Aorta (tissue), 5 donors: ENCODE measurements at regions not wholly inside any gene's neighbourhood (a gene's known extent, or its start where the extent isn't known, plus 50 kb on each side); places are given as distances from the start of the nearest gene placed in this dataset.
"Not testable (repeated sequence)": the region's sequence is repeated elsewhere in the genome, so short reads cannot be mapped to it uniquely, and the experiment has no call there.

Experiments used
- ATAC-seq: fragments of 200-7000 bp; cut with Tn5 transposase; one replicate; pipeline ENCODE4 v1.9.1; 2022; ENCODE audit warnings: moderate library complexity; ENCODE audit not compliant: low FRiP score
- DNase-seq, 2 donors: peaks; one replicate each; pipeline ENCODE4 v3.0.0-alpha.2; 2020
- H3K27ac ChIP-seq, 2 donors: one replicate each; pipeline ENCODE4 v1.5.1; 2013; ENCODE audit warnings: low read length in 2 of 2, mild to moderate bottlenecking in 2 of 2, moderate library complexity in 2 of 2, control low read depth in 1 of 2, inconsistent platforms in 1 of 2, low read depth in 1 of 2
- H3K27me3 ChIP-seq, 2 donors: one replicate each; pipeline ENCODE4 v1.6.1; 2013; ENCODE audit warnings: control low read depth in 1 of 2, low read length in 1 of 2, mild to moderate bottlenecking in 1 of 2, moderate library complexity in 1 of 2; ENCODE audit not compliant: insufficient read depth in 2 of 2, control insufficient read depth in 1 of 2
- H3K36me3 ChIP-seq, 2 donors: one replicate each; pipeline ENCODE4 v1.6.1; 2013; ENCODE audit warnings: control low read depth in 1 of 2, low read length in 1 of 2, mild to moderate bottlenecking in 1 of 2; ENCODE audit not compliant: insufficient read depth in 2 of 2, control insufficient read depth in 1 of 2
- H3K4me1 ChIP-seq, 2 donors: one replicate each; pipeline ENCODE4 v1.6.1; 2013; ENCODE audit warnings: low read length in 2 of 2, control low read depth in 1 of 2, mild to moderate bottlenecking in 1 of 2, moderate library complexity in 1 of 2; ENCODE audit not compliant: insufficient read depth in 2 of 2, control insufficient read depth in 1 of 2
- H3K4me3 ChIP-seq, 2 donors: one replicate each; pipeline ENCODE4 v1.5.1; 2013; ENCODE audit warnings: low read length in 2 of 2, control low read depth in 1 of 2, mild to moderate bottlenecking in 1 of 2
- H3K9me3 ChIP-seq: one replicate; pipeline ENCODE4 v1.6.1; 2013; ENCODE audit warnings: mild to moderate bottlenecking, low read length; ENCODE audit not compliant: control insufficient read depth
- WGBS, 2 donors: extraction: QIAGEN DNeasy Blood & Tissue Kit; methylation state at CpG; one replicate each; pipeline ENCODE4 v1.1.7; 2013; 5-methylcytosine and 5-hydroxymethylcytosine counted together
- intact Hi-C, 2 donors: fragments of 100-400 bp; cut with DNase I; formaldehyde crosslinking; loops; one replicate each; pipeline versions ENCODE4 v1.14.2 to v1.15.0; 2022
- donor health status: healthy with polysubstance abuse.
- donor health status: Bipolar disorder and iron deficiency.
- donor health status: DM: no; HTN: no; CAD: no.
- donor health status: DM: no; HTN: no; CAD: no.
- donor health status: DM: yes; HTN: yes; CAD: no.

- 57 to 62% methylated on average over 4 of the region's 4 CpGs for WGBS, 2 donors
- Histone ChIP-seq H3K36me3 (no peaks in the 10 kb centered on the region), H3K27ac (no peak overlapping the region), H3K4me1 (no peaks in the 10 kb centered on the region), H3K4me3 (no peak overlapping the region), H3K27me3 (no peaks in the 10 kb centered on the region), H3K9me3 (no peaks in the 10 kb centered on the region)
- intact Hi-C loops, result no loop called here
- ATAC-seq (no peak), DNase-seq (no peak)
Observed at GRCh38 chr10:53387562-53387961, 615.0 kb upstream of the MBL2 start.

GRCh38 chr10:53382543-53382942, 610.0 kb upstream of the MBL2 start:
- intact Hi-C loops, result no loop called here
- no peaks in the 10 kb centered on the region for H3K36me3 ChIP-seq
- 49 to 55% methylated on average over 3 of the region's 3 CpGs for WGBS, 2 donors
- H3K4me1 ChIP-seq, result no peaks in the 10 kb centered on the region
- H3K4me3 ChIP-seq, result no peak overlapping the region
- no peaks in the 10 kb centered on the region for H3K9me3 ChIP-seq
- ATAC-seq (no peak), DNase-seq (no peak)
- no peak overlapping the region for H3K27ac ChIP-seq
- H3K27me3 ChIP-seq, result no peaks in the 10 kb centered on the region

GRCh38 chr10:53379956-53380355, 607.4 kb upstream of the MBL2 start:
- Histone ChIP-seq H3K4me1 (no peaks in the 10 kb centered on the region), H3K36me3 (no peaks in the 10 kb centered on the region), H3K4me3 (no peak overlapping the region), H3K27me3 (no peaks in the 10 kb centered on the region), H3K27ac (no peak overlapping the region), H3K9me3 (no peaks in the 10 kb centered on the region)
- intact Hi-C loops, result no loop called here
- DNase-seq (no peak), ATAC-seq (no peak)
- 50 to 61% methylated on average over 1 of the region's 1 CpG for WGBS, 2 donors

- ATAC-seq (no peak), DNase-seq (peak; percentile 33 to 67)
- Histone ChIP-seq H3K36me3 (no peaks in the 10 kb centered on the region), H3K27ac (no peak overlapping the region), H3K4me1 (no peaks in the 10 kb centered on the region), H3K27me3 (no peaks in the 10 kb centered on the region), H3K4me3 (no peak overlapping the region), H3K9me3 (no peaks in the 10 kb centered on the region)
- 86 to 91% methylated on average over 4 of the region's 4 CpGs for WGBS, 2 donors
- intact Hi-C loops, result no loop called here
Observed at GRCh38 chr10:53370347-53370746, 597.8 kb upstream of the MBL2 start.

- no peak for DNase-seq
- Histone ChIP-seq H3K4me3 (no peak overlapping the region), H3K9me3 (no peaks in the 10 kb centered on the region), H3K27ac (no peak overlapping the region), H3K27me3 (no peaks in the 10 kb centered on the region), H3K4me1 (no peaks in the 10 kb centered on the region), H3K36me3 (no peaks in the 10 kb centered on the region)
- no peak for ATAC-seq
- intact Hi-C loops, result no loop called here
- WGBS, 2 donors, result 51 to 66% methylated on average over 2 of the region's 2 CpGs
Observed at GRCh38 chr10:53361936-53362335, 589.4 kb upstream of the MBL2 start.

- no peak for DNase-seq
- intact Hi-C loops, result no loop called here
- no peaks in the 10 kb centered on the region for H3K36me3 ChIP-seq
- H3K27me3 ChIP-seq, result no peaks in the 10 kb centered on the region
- no peak for ATAC-seq
- H3K4me3 ChIP-seq, result no peak overlapping the region
- H3K27ac ChIP-seq, result no peak overlapping the region
- no peaks in the 10 kb centered on the region for H3K9me3 ChIP-seq
- WGBS, 2 donors, result 97% methylated on average over 1 of the region's 1 CpG
- no peaks in the 10 kb centered on the region for H3K4me1 ChIP-seq
Observed at GRCh38 chr10:53361281-53361680, 588.7 kb upstream of the MBL2 start.

GRCh38 chr10:53358978-53359377, 586.4 kb upstream of the MBL2 start:
- intact Hi-C loops, result not testable (repeated sequence)

GRCh38 chr10:53358536-53358935, 586.0 kb upstream of the MBL2 start:
- intact Hi-C loops, result no loop called here
- WGBS, 2 donors, result 82 to 84% methylated on average over 4 of the region's 4 CpGs
- ATAC-seq, result no peak

More at GRCh38 chr10:53358978-53359377, 586.4 kb upstream of the MBL2 start:
- not testable (repeated sequence) for H3K4me1 ChIP-seq, H3K27ac ChIP-seq, H3K4me3 ChIP-seq, ATAC-seq, H3K36me3 ChIP-seq, DNase-seq, H3K27me3 ChIP-seq, H3K9me3 ChIP-seq
- WGBS, 2 donors, result 62 to 68% methylated on average over 3 to 4 of the region's 4 CpGs

GRCh38 chr10:53357587-53357986, 585.0 kb upstream of the MBL2 start:
- H3K36me3 ChIP-seq, result no peaks in the 10 kb centered on the region
- no peak for ATAC-seq
- H3K4me1 ChIP-seq, result no peaks in the 10 kb centered on the region
- H3K4me3 ChIP-seq, result no peak overlapping the region
- intact Hi-C loops, result no loop called here
- no peak overlapping the region for H3K27ac ChIP-seq
- no peaks in the 10 kb centered on the region for H3K27me3 ChIP-seq
- no peaks in the 10 kb centered on the region for H3K9me3 ChIP-seq
- no peak for DNase-seq

More at GRCh38 chr10:53358536-53358935, 586.0 kb upstream of the MBL2 start:
- Histone ChIP-seq H3K36me3 (no peaks in the 10 kb centered on the region), H3K4me3 (no peak overlapping the region), H3K9me3 (no peaks in the 10 kb centered on the region), H3K4me1 (no peaks in the 10 kb centered on the region), H3K27ac (no peak overlapping the region), H3K27me3 (no peaks in the 10 kb centered on the region)
- DNase-seq, result no peak
